Tibial nerve (tissue), 4 donors: ENCODE measurements at regions not wholly inside any gene's neighbourhood (a gene's known extent, or its start where the extent isn't known, plus 50 kb on each side); places are given as distances from the start of the nearest gene placed in this dataset.

ENCODE experiments used
- EP300 ChIP-seq, 2 donors: sonication (generic); formaldehyde crosslinking; IDR thresholded peaks; one replicate each; pipeline ENCODE4 v1.6.1; 2017; ENCODE audit warnings: antibody characterized with exemption in 2 of 2, mild to moderate bottlenecking in 1 of 2
- POLR2A ChIP-seq, 2 donors: fragments of 450-650 bp; IDR thresholded peaks; one replicate each; pipeline ENCODE4 v1.6.1; 2017; ENCODE audit warnings: antibody characterized with exemption in 2 of 2, mild to moderate bottlenecking in 2 of 2, moderate library complexity in 2 of 2
- TF ChIP-seq, protein P1 (sequence below), 5 experiments: fragments of 200-600 bp in 3 of 5; fragments of 450-650 bp in 2 of 5; sonication (generic) in 3 of 5; IDR thresholded peaks; one replicate each; pipeline ENCODE4 v1.5.1; 2016 to 2019; ENCODE audit warnings: antibody characterized with exemption in 5 of 5, mild to moderate bottlenecking in 3 of 5, moderate library complexity in 2 of 5

DNA sequence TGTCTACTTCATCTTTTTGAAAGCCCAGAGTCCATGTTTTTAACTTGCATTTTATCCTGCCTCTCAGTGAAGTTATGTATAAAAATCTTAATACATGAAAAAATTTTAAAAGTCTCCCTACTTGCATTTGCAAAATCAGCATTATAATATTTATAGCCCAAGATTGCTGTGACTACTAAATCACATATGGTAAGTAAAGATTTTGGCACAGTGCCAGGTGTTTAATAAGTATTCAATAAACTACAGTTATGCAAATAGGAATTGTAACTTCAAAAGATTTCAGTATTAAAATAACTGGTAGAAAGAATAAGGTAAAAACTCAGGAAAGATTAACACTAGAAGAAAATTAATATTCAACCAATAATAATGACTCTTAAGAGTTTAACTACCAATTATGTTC is 641.7 kb downstream of the LRRIQ3 start:
- no peak for TF ChIP-seq POLR2A (IDR thresholded peaks at IDR 0.05)
- TF ChIP-seq, protein P1, sequence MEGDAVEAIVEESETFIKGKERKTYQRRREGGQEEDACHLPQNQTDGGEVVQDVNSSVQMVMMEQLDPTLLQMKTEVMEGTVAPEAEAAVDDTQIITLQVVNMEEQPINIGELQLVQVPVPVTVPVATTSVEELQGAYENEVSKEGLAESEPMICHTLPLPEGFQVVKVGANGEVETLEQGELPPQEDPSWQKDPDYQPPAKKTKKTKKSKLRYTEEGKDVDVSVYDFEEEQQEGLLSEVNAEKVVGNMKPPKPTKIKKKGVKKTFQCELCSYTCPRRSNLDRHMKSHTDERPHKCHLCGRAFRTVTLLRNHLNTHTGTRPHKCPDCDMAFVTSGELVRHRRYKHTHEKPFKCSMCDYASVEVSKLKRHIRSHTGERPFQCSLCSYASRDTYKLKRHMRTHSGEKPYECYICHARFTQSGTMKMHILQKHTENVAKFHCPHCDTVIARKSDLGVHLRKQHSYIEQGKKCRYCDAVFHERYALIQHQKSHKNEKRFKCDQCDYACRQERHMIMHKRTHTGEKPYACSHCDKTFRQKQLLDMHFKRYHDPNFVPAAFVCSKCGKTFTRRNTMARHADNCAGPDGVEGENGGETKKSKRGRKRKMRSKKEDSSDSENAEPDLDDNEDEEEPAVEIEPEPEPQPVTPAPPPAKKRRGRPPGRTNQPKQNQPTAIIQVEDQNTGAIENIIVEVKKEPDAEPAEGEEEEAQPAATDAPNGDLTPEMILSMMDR (IDR thresholded peaks at IDR 0.05): no peak
- TF ChIP-seq EP300 (IDR thresholded peaks at IDR 0.05): no peak
